ENCODE measurements at regions not wholly inside any gene's neighbourhood (a gene's known extent, or its start where the extent isn't known, plus 50 kb on each side); places are given as distances from the start of the nearest gene placed in this dataset.

DNA sequence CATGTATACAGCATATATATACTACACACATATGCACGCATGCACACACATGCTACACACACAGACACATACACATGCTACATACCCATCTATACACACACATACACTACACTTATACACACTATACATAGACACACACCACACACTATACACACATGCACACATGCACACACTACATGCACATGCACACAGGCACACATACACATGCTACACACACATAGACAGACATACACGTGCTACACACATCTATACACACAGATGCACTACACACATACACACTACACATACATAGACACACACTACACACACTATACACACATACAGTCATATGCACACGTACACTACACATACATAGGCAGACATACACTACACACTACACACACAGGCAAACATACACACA is 51.2 kb upstream of the PRR20G start:
- TF ChIP-seq POLR2A (IDR thresholded peaks at IDR 0.05; ENCODE audit: extremely low read depth, insufficient read length): no peak
- TF ChIP-seq, protein P1, sequence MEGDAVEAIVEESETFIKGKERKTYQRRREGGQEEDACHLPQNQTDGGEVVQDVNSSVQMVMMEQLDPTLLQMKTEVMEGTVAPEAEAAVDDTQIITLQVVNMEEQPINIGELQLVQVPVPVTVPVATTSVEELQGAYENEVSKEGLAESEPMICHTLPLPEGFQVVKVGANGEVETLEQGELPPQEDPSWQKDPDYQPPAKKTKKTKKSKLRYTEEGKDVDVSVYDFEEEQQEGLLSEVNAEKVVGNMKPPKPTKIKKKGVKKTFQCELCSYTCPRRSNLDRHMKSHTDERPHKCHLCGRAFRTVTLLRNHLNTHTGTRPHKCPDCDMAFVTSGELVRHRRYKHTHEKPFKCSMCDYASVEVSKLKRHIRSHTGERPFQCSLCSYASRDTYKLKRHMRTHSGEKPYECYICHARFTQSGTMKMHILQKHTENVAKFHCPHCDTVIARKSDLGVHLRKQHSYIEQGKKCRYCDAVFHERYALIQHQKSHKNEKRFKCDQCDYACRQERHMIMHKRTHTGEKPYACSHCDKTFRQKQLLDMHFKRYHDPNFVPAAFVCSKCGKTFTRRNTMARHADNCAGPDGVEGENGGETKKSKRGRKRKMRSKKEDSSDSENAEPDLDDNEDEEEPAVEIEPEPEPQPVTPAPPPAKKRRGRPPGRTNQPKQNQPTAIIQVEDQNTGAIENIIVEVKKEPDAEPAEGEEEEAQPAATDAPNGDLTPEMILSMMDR (IDR thresholded peaks at IDR 0.05; ENCODE audit: low read depth, low read length): no peak
- no peak for TF ChIP-seq MYC (IDR thresholded peaks at IDR 0.05; ENCODE audit: low read depth, low read length)

Data from NB4 (cell line).